Chondrocyte (in vitro differentiated cells): ENCODE measurements at regions not wholly inside any gene's neighbourhood (a gene's known extent, or its start where the extent isn't known, plus 50 kb on each side); places are given as distances from the start of the nearest gene placed in this dataset.
A peak's percentile ranks its signal among the peaks of the same experiment; 100 is the strongest.

Experiments used
- DNase-seq: peaks from one replicate; pipeline ENCODE4 v3.0.0; 2021; ENCODE audit warnings: mixed read lengths, low spot score
- H3K27ac Mint-ChIP-seq: one replicate; pipeline ENCODE4 v1.8.0; 2021; ENCODE audit warnings: mild to moderate bottlenecking, moderate library complexity, mixed read lengths; ENCODE audit not compliant: unreplicated experiment
- H3K27me3 Mint-ChIP-seq: 2 replicates; pipeline ENCODE4 v1.8.0; 2021; ENCODE audit warnings: low read depth, mixed read lengths
- H3K36me3 Mint-ChIP-seq: 2 replicates; pipeline ENCODE4 v1.8.0; 2021; ENCODE audit warnings: low read depth, mixed read lengths
- H3K4me1 Mint-ChIP-seq: 2 replicates; pipeline ENCODE4 v1.8.0; 2021; ENCODE audit warnings: low read depth, mild to moderate bottlenecking, mixed read lengths
- H3K4me3 Mint-ChIP-seq: one replicate; pipeline ENCODE4 v1.8.0; 2021; ENCODE audit warnings: mild to moderate bottlenecking, moderate library complexity, mixed read lengths; ENCODE audit not compliant: unreplicated experiment
- H3K9me3 Mint-ChIP-seq: 2 replicates; pipeline ENCODE4 v1.8.0; 2021; ENCODE audit warnings: low read depth, mixed read lengths
- CTCF ChIP-seq: fragments of 200-600 bp; sonication (generic); IDR thresholded peaks from 2 replicates; pipeline ENCODE4 v1.5.0; 2021; ENCODE audit warnings: antibody characterized with exemption, mild to moderate bottlenecking, moderate library complexity

- Mint-ChIP-seq H3K36me3 (no peaks in the 10 kb centered on the region), H3K9me3 (no peaks in the 10 kb centered on the region), H3K27me3 (no peaks in the 10 kb centered on the region), H3K4me3 (no peak overlapping the region), H3K27ac (no peak overlapping the region), H3K4me1 (peaks cover 31% of the 10 kb centered on the region)
- no peak for DNase-seq
- no peak for TF ChIP-seq CTCF
Observed at GRCh38 chr6:14278446-14278845, 160.9 kb downstream of the CD83 start.

- TF ChIP-seq CTCF = no peak
- Mint-ChIP-seq H3K27me3 (no peaks in the 10 kb centered on the region), H3K4me3 (no peak overlapping the region), H3K27ac (no peak overlapping the region), H3K4me1 (peaks cover 43% of the 10 kb centered on the region), H3K36me3 (no peaks in the 10 kb centered on the region), H3K9me3 (no peaks in the 10 kb centered on the region)
- no peak for DNase-seq
Observed at GRCh38 chr6:14280006-14280510, 162.5 kb downstream of the CD83 start.

- peak; percentile 23 for TF ChIP-seq CTCF
- peaks cover 44% of the 10 kb centered on the region for H3K4me1 Mint-ChIP-seq
- no peak overlapping the region for H3K27ac Mint-ChIP-seq
- H3K4me3 Mint-ChIP-seq = no peak overlapping the region
- H3K27me3 Mint-ChIP-seq = no peaks in the 10 kb centered on the region
- no peak for DNase-seq
- no peaks in the 10 kb centered on the region for H3K36me3 Mint-ChIP-seq
- no peaks in the 10 kb centered on the region for H3K9me3 Mint-ChIP-seq
Observed at GRCh38 chr6:14280766-14281293, 163.3 kb downstream of the CD83 start.

- peaks cover 44% of the 10 kb centered on the region for H3K4me1 Mint-ChIP-seq
- no peak overlapping the region for H3K27ac Mint-ChIP-seq
- no peak overlapping the region for H3K4me3 Mint-ChIP-seq
- H3K9me3 Mint-ChIP-seq = no peaks in the 10 kb centered on the region
- no peaks in the 10 kb centered on the region for H3K27me3 Mint-ChIP-seq
- no peak for DNase-seq
- TF ChIP-seq CTCF = no peak
- H3K36me3 Mint-ChIP-seq = no peaks in the 10 kb centered on the region
Observed at GRCh38 chr6:14281811-14282660, 164.5 kb downstream of the CD83 start.

GRCh38 chr6:14282854-14283505 is 165.4 kb downstream of the CD83 start:
- H3K27ac Mint-ChIP-seq = no peak overlapping the region

More at GRCh38 chr6:14282854-14283505, 165.4 kb downstream of the CD83 start:
- Mint-ChIP-seq H3K4me1 (peaks cover 42% of the 10 kb centered on the region), H3K9me3 (no peaks in the 10 kb centered on the region), H3K4me3 (no peak overlapping the region), H3K27me3 (no peaks in the 10 kb centered on the region), H3K36me3 (no peaks in the 10 kb centered on the region)
- TF ChIP-seq CTCF = no peak
- DNase-seq = no peak
